NCI-H1436 (cell line): ENCODE measurements at regions not wholly inside any gene's neighbourhood (a gene's known extent, or its start where the extent isn't known, plus 50 kb on each side); places are given as distances from the start of the nearest gene placed in this dataset.
A peak's percentile ranks its signal among the peaks of the same experiment; 100 is the strongest.

Experiments used
- DNase-seq: peaks from one replicate; lab custom pipeline; 2025; lab: John Stamatoyannopoulos, UW

GRCh38 chr12:109648521-109648920 is 65.1 kb upstream of the FAM222A start:
- DNase-seq = no peak

GRCh38 chr12:109650808-109651207 is 62.8 kb upstream of the FAM222A start:
- DNase-seq = peak; percentile 69

GRCh38 chr12:109651596-109651995 is 62.0 kb upstream of the FAM222A start:
- DNase-seq = no peak

- peak; percentile 45 for DNase-seq
Observed at GRCh38 chr12:109652233-109652976, 61.2 kb upstream of the FAM222A start.

GRCh38 chr12:109652977-109653264 is 60.7 kb upstream of the FAM222A start:
- DNase-seq = no peak

- DNase-seq = no peak
Observed at GRCh38 chr12:109653890-109654289, 59.7 kb upstream of the FAM222A start.

GRCh38 chr12:109654357-109654756 is 59.3 kb upstream of the FAM222A start:
- no peak for DNase-seq

GRCh38 chr12:109655578-109655977 is 58.0 kb upstream of the FAM222A start:
- no peak for DNase-seq

- no peak for DNase-seq
Observed at GRCh38 chr12:109656743-109657142, 56.9 kb upstream of the FAM222A start.

- no peak for DNase-seq
Observed at GRCh38 chr12:109663795-109664194, 49.8 kb upstream of the FAM222A start.
